ENCODE measurements at regions not wholly inside any gene's neighbourhood (a gene's known extent, or its start where the extent isn't known, plus 50 kb on each side); places are given as distances from the start of the nearest gene placed in this dataset.
"Not testable (repeated sequence)": the region's sequence is repeated elsewhere in the genome, so short reads cannot be mapped to it uniquely, and the experiment has no call there.

GRCh38 chr12:74170645-74171477 lies 366.8 kb upstream of the ATXN7L3B start:
- DNase-seq = peak; percentile 78

- DNase-seq = peak; percentile 76
Observed at GRCh38 chr12:74171478-74171909, 366.1 kb upstream of the ATXN7L3B start.

- DNase-seq = not testable (repeated sequence)
Observed at GRCh38 chr12:74174961-74175360, 362.7 kb upstream of the ATXN7L3B start.

GRCh38 chr12:74185360-74185759 lies 352.3 kb upstream of the ATXN7L3B start:
- no peak for DNase-seq

- no peak for DNase-seq
Observed at GRCh38 chr12:74193191-74193590, 344.4 kb upstream of the ATXN7L3B start.

- no peak for DNase-seq
Observed at GRCh38 chr12:74204236-74204635, 333.4 kb upstream of the ATXN7L3B start.

GRCh38 chr12:74227846-74228545 lies 309.6 kb upstream of the ATXN7L3B start:
- no peak for DNase-seq

- no peak for DNase-seq
Observed at GRCh38 chr12:74229671-74230070, 308.0 kb upstream of the ATXN7L3B start.

GRCh38 chr12:74235342-74235741 lies 302.3 kb upstream of the ATXN7L3B start:
- DNase-seq = no peak

GRCh38 chr12:74241341-74241740 lies 296.3 kb upstream of the ATXN7L3B start:
- no peak for DNase-seq

GRCh38 chr12:74242088-74242487 lies 295.5 kb upstream of the ATXN7L3B start:
- no peak for DNase-seq

GRCh38 chr12:74245458-74245857 lies 292.2 kb upstream of the ATXN7L3B start:
- DNase-seq = no peak

- DNase-seq = no peak
Observed at GRCh38 chr12:74250891-74251290, 286.7 kb upstream of the ATXN7L3B start.

GRCh38 chr12:74253826-74254225 lies 283.8 kb upstream of the ATXN7L3B start:
- DNase-seq = not testable (repeated sequence)

- no peak for DNase-seq
Observed at GRCh38 chr12:74254784-74255183, 282.9 kb upstream of the ATXN7L3B start.

GRCh38 chr12:74259199-74259598 lies 278.4 kb upstream of the ATXN7L3B start:
- DNase-seq = no peak

- DNase-seq = no peak
Observed at GRCh38 chr12:74264692-74265091, 272.9 kb upstream of the ATXN7L3B start.

GRCh38 chr12:74269355-74269754 lies 268.3 kb upstream of the ATXN7L3B start:
- DNase-seq = not testable (repeated sequence)

- no peak for DNase-seq
Observed at GRCh38 chr12:74280156-74280655, 257.4 kb upstream of the ATXN7L3B start.

GRCh38 chr12:74281401-74282180 lies 256.0 kb upstream of the ATXN7L3B start:
- not testable (repeated sequence) for DNase-seq

- no peak for DNase-seq
Observed at GRCh38 chr12:74283646-74284045, 254.0 kb upstream of the ATXN7L3B start.

GRCh38 chr12:74285773-74286172 lies 251.9 kb upstream of the ATXN7L3B start:
- DNase-seq = no peak

- DNase-seq = no peak
Observed at GRCh38 chr12:74286254-74286653, 251.4 kb upstream of the ATXN7L3B start.

All from NCI-H510A (cell line).